ENCODE measurements at regions not wholly inside any gene's neighbourhood (a gene's known extent, or its start where the extent isn't known, plus 50 kb on each side); places are given as distances from the start of the nearest gene placed in this dataset.

- Histone ChIP-seq H3K9ac (ENCODE audit: low read depth in 1 of 2, low read length in 2 of 2) (no peak overlapping the region), H3K9me3 (ENCODE audit: control insufficient read depth in 1 of 2, low read length in 2 of 2) (no peaks in the 10 kb centered on the region), H3K4me1 (ENCODE audit: control insufficient read depth in 1 of 2, insufficient read depth in 2 of 2, low read length in 2 of 2) (no peaks in the 10 kb centered on the region), H3K36me3 (ENCODE audit: control insufficient read depth in 1 of 2, insufficient read depth in 2 of 2, low read length in 2 of 2) (no peaks in the 10 kb centered on the region), H3K4me3 (ENCODE audit: low read depth in 1 of 2, low read length in 2 of 2) (no peak overlapping the region), H3K27ac (ENCODE audit: low read depth, low read length) (no peak overlapping the region), H3K27me3 (ENCODE audit: control insufficient read depth in 1 of 2, insufficient read depth in 2 of 2, low read length in 2 of 2) (no peaks in the 10 kb centered on the region)
These were observed 193.8 kb downstream of the CMPK2 start for GRCh38 chr2:6671913-6672312.

GRCh38 chr2:6674381-6674780, 191.3 kb downstream of the CMPK2 start:
- Histone ChIP-seq H3K9me3 (ENCODE audit: control insufficient read depth in 1 of 2, low read length in 2 of 2) (no peaks in the 10 kb centered on the region), H3K4me3 (ENCODE audit: low read depth in 1 of 2, low read length in 2 of 2) (no peak overlapping the region), H3K9ac (ENCODE audit: low read depth in 1 of 2, low read length in 2 of 2) (no peak overlapping the region), H3K27me3 (ENCODE audit: control insufficient read depth in 1 of 2, insufficient read depth in 2 of 2, low read length in 2 of 2) (no peaks in the 10 kb centered on the region), H3K27ac (ENCODE audit: low read depth, low read length) (no peak overlapping the region), H3K36me3 (ENCODE audit: control insufficient read depth in 1 of 2, insufficient read depth in 2 of 2, low read length in 2 of 2) (no peaks in the 10 kb centered on the region), H3K4me1 (ENCODE audit: control insufficient read depth in 1 of 2, insufficient read depth in 2 of 2, low read length in 2 of 2) (no peaks in the 10 kb centered on the region)

- H3K4me1 ChIP-seq (ENCODE audit: control insufficient read depth in 1 of 2, insufficient read depth in 2 of 2, low read length in 2 of 2), result no peaks in the 10 kb centered on the region
- no peaks in the 10 kb centered on the region for H3K9me3 ChIP-seq (ENCODE audit: control insufficient read depth in 1 of 2, low read length in 2 of 2)
These were observed 189.9 kb downstream of the CMPK2 start for GRCh38 chr2:6675791-6676190.

DNA sequence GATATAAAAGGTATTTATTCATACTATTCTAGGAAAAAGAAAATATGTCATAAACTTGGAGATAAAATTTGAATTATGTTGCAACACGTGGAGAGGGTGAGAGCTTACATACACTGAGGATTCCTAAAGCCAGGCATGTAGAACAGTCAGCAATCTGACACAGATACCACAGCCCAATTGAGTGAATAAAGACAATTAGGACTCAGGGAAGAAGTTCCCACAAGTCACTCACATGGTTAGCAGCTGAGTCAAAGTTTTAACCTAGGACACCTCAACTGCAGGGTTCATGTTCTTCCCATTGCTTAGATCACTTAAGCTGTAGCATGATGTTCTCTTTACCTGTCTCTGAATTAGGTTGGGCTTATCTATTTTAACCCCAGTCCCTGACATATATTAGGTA, 189.5 kb downstream of the CMPK2 start:
- H3K36me3 ChIP-seq (ENCODE audit: control insufficient read depth in 1 of 2, insufficient read depth in 2 of 2, low read length in 2 of 2), result no peaks in the 10 kb centered on the region
- no peak overlapping the region for H3K9ac ChIP-seq (ENCODE audit: low read depth in 1 of 2, low read length in 2 of 2)
- no peak overlapping the region for H3K27ac ChIP-seq (ENCODE audit: low read depth, low read length)
- no peaks in the 10 kb centered on the region for H3K27me3 ChIP-seq (ENCODE audit: control insufficient read depth in 1 of 2, insufficient read depth in 2 of 2, low read length in 2 of 2)
- H3K9me3 ChIP-seq (ENCODE audit: control insufficient read depth in 1 of 2, low read length in 2 of 2), result no peaks in the 10 kb centered on the region
- H3K4me3 ChIP-seq (ENCODE audit: low read depth in 1 of 2, low read length in 2 of 2), result no peak overlapping the region
- no peaks in the 10 kb centered on the region for H3K4me1 ChIP-seq (ENCODE audit: control insufficient read depth in 1 of 2, insufficient read depth in 2 of 2, low read length in 2 of 2)

More at GRCh38 chr2:6675791-6676190, 189.9 kb downstream of the CMPK2 start:
- Histone ChIP-seq H3K27me3 (ENCODE audit: control insufficient read depth in 1 of 2, insufficient read depth in 2 of 2, low read length in 2 of 2) (no peaks in the 10 kb centered on the region), H3K9ac (ENCODE audit: low read depth in 1 of 2, low read length in 2 of 2) (no peak overlapping the region), H3K4me3 (ENCODE audit: low read depth in 1 of 2, low read length in 2 of 2) (no peak overlapping the region), H3K36me3 (ENCODE audit: control insufficient read depth in 1 of 2, insufficient read depth in 2 of 2, low read length in 2 of 2) (no peaks in the 10 kb centered on the region), H3K27ac (ENCODE audit: low read depth, low read length) (no peak overlapping the region)

GRCh38 chr2:6676776-6677175, 188.9 kb downstream of the CMPK2 start:
- Histone ChIP-seq H3K9ac (ENCODE audit: low read depth in 1 of 2, low read length in 2 of 2) (no peak overlapping the region), H3K9me3 (ENCODE audit: control insufficient read depth in 1 of 2, low read length in 2 of 2) (no peaks in the 10 kb centered on the region), H3K4me1 (ENCODE audit: control insufficient read depth in 1 of 2, insufficient read depth in 2 of 2, low read length in 2 of 2) (no peaks in the 10 kb centered on the region), H3K36me3 (ENCODE audit: control insufficient read depth in 1 of 2, insufficient read depth in 2 of 2, low read length in 2 of 2) (no peaks in the 10 kb centered on the region), H3K27ac (ENCODE audit: low read depth, low read length) (no peak overlapping the region), H3K4me3 (ENCODE audit: low read depth in 1 of 2, low read length in 2 of 2) (no peak overlapping the region), H3K27me3 (ENCODE audit: control insufficient read depth in 1 of 2, insufficient read depth in 2 of 2, low read length in 2 of 2) (no peaks in the 10 kb centered on the region)

GRCh38 chr2:6679471-6679870, 186.2 kb downstream of the CMPK2 start:
- Histone ChIP-seq H3K9ac (ENCODE audit: low read depth in 1 of 2, low read length in 2 of 2) (no peak overlapping the region), H3K36me3 (ENCODE audit: control insufficient read depth in 1 of 2, insufficient read depth in 2 of 2, low read length in 2 of 2) (no peaks in the 10 kb centered on the region), H3K27me3 (ENCODE audit: control insufficient read depth in 1 of 2, insufficient read depth in 2 of 2, low read length in 2 of 2) (no peaks in the 10 kb centered on the region), H3K4me3 (ENCODE audit: low read depth in 1 of 2, low read length in 2 of 2) (no peak overlapping the region), H3K9me3 (ENCODE audit: control insufficient read depth in 1 of 2, low read length in 2 of 2) (no peaks in the 10 kb centered on the region), H3K27ac (ENCODE audit: low read depth, low read length) (no peak overlapping the region), H3K4me1 (ENCODE audit: control insufficient read depth in 1 of 2, insufficient read depth in 2 of 2, low read length in 2 of 2) (no peaks in the 10 kb centered on the region)

DNA sequence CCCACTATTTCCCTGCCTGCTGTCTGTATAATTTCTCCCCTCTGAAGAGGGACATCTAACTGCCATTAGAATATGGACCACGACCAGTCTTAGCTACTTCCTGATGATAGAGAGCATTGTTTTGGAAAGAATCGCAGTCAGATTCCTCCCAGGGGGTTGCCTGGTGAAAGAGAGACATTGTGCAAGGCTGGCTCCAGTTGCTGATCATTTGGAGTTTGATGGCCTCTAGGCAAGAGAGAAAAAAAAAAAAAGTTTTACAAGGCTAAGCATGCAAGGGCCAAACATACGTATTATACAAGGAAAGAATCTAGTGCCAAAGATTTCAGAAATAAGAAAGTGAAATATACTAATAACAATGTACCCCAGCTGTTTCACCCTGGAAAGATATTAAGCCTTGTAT, 182.2 kb downstream of the CMPK2 start:
- H3K27me3 ChIP-seq (ENCODE audit: control insufficient read depth in 1 of 2, insufficient read depth in 2 of 2, low read length in 2 of 2), result no peaks in the 10 kb centered on the region
- no peaks in the 10 kb centered on the region for H3K4me1 ChIP-seq (ENCODE audit: control insufficient read depth in 1 of 2, insufficient read depth in 2 of 2, low read length in 2 of 2)
- no peak overlapping the region for H3K27ac ChIP-seq (ENCODE audit: low read depth, low read length)
- no peak overlapping the region for H3K4me3 ChIP-seq (ENCODE audit: low read depth in 1 of 2, low read length in 2 of 2)
- H3K9ac ChIP-seq (ENCODE audit: low read depth in 1 of 2, low read length in 2 of 2), result no peak overlapping the region
- no peaks in the 10 kb centered on the region for H3K9me3 ChIP-seq (ENCODE audit: control insufficient read depth in 1 of 2, low read length in 2 of 2)
- H3K36me3 ChIP-seq (ENCODE audit: control insufficient read depth in 1 of 2, insufficient read depth in 2 of 2, low read length in 2 of 2), result no peaks in the 10 kb centered on the region

DNA sequence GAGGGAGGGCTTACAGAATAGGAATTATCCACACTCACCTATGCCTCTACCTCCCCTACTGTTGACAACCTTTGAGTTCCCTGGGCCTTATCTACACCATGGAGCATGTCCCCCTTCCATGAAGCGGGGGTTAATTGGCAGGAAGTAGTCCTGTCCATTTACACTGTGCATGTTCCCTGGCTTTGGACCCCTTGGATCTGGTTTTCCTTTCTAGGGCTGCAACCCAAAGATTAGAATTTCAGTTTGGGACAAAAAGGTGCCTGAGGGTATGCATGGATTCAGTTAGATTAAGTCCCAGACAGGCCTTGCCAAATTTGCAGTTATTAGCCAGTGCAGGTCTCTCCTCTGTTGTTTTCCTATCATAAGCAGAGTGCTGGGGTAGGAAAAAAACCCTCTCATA, 180.3 kb downstream of the CMPK2 start:
- no peaks in the 10 kb centered on the region for H3K9me3 ChIP-seq (ENCODE audit: control insufficient read depth in 1 of 2, low read length in 2 of 2)
- H3K27me3 ChIP-seq (ENCODE audit: control insufficient read depth in 1 of 2, insufficient read depth in 2 of 2, low read length in 2 of 2), result no peaks in the 10 kb centered on the region
- no peak overlapping the region for H3K27ac ChIP-seq (ENCODE audit: low read depth, low read length)
- no peaks in the 10 kb centered on the region for H3K36me3 ChIP-seq (ENCODE audit: control insufficient read depth in 1 of 2, insufficient read depth in 2 of 2, low read length in 2 of 2)
- no peaks in the 10 kb centered on the region for H3K4me1 ChIP-seq (ENCODE audit: control insufficient read depth in 1 of 2, insufficient read depth in 2 of 2, low read length in 2 of 2)
- H3K4me3 ChIP-seq (ENCODE audit: low read depth in 1 of 2, low read length in 2 of 2), result no peak overlapping the region
- no peak overlapping the region for H3K9ac ChIP-seq (ENCODE audit: low read depth in 1 of 2, low read length in 2 of 2)

DNA sequence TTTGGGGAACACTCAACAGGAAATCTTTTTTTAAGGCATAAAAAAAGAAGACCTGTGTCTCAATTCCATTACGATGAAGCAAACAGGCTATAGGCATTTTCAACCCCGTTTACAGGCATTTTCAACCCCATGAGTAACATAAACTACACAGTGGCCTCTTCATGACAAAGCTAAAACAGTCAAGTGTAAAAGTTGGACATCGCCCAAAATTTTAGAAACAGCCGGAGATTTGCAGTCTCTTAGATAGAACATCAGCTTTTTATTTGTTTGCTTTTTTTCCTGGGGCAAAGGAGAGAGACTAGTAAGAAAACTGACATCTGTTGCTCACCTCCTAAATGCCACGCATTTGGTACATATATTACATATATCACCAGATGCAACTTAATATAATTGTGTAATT, 173.7 kb downstream of the CMPK2 start:
- Histone ChIP-seq H3K27ac (ENCODE audit: low read depth, low read length) (no peak overlapping the region), H3K9ac (ENCODE audit: low read depth in 1 of 2, low read length in 2 of 2) (no peak overlapping the region), H3K27me3 (ENCODE audit: control insufficient read depth in 1 of 2, insufficient read depth in 2 of 2, low read length in 2 of 2) (no peaks in the 10 kb centered on the region), H3K4me1 (ENCODE audit: control insufficient read depth in 1 of 2, insufficient read depth in 2 of 2, low read length in 2 of 2) (no peaks in the 10 kb centered on the region), H3K9me3 (ENCODE audit: control insufficient read depth in 1 of 2, low read length in 2 of 2) (no peaks in the 10 kb centered on the region), H3K36me3 (ENCODE audit: control insufficient read depth in 1 of 2, insufficient read depth in 2 of 2, low read length in 2 of 2) (no peaks in the 10 kb centered on the region), H3K4me3 (ENCODE audit: low read depth in 1 of 2, low read length in 2 of 2) (no peak overlapping the region)

- Histone ChIP-seq H3K27me3 (ENCODE audit: control insufficient read depth in 1 of 2, insufficient read depth in 2 of 2, low read length in 2 of 2) (no peaks in the 10 kb centered on the region), H3K27ac (ENCODE audit: low read depth, low read length) (no peak overlapping the region)
These were observed 172.9 kb downstream of the CMPK2 start for GRCh38 chr2:6692819-6693218.

DNA sequence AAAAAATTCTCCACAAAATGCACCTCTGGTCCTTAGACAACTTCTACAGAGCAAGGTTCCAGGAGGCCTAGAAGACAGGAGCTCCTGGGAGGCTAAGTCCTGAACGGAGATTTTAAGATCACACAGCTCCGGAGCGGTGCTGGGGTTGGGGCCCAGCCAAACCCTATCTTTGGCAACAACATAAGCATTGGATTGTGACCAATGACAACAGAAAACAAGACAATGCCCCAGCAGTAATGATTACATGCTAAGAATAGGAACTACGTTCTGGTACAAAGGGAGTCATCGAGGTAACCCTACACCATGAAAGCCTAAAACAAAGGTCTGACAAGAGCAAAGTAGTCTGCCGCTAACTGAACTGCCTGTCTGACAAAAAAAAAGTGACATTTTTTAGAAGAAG, 171.2 kb downstream of the CMPK2 start:
- Histone ChIP-seq H3K9ac (ENCODE audit: low read depth in 1 of 2, low read length in 2 of 2) (no peak overlapping the region), H3K4me1 (ENCODE audit: control insufficient read depth in 1 of 2, insufficient read depth in 2 of 2, low read length in 2 of 2) (no peaks in the 10 kb centered on the region), H3K36me3 (ENCODE audit: control insufficient read depth in 1 of 2, insufficient read depth in 2 of 2, low read length in 2 of 2) (no peaks in the 10 kb centered on the region), H3K9me3 (ENCODE audit: control insufficient read depth in 1 of 2, low read length in 2 of 2) (no peaks in the 10 kb centered on the region), H3K27me3 (ENCODE audit: control insufficient read depth in 1 of 2, insufficient read depth in 2 of 2, low read length in 2 of 2) (no peaks in the 10 kb centered on the region), H3K27ac (ENCODE audit: low read depth, low read length) (no peak overlapping the region), H3K4me3 (ENCODE audit: low read depth in 1 of 2, low read length in 2 of 2) (no peak overlapping the region)

More at GRCh38 chr2:6692819-6693218, 172.9 kb downstream of the CMPK2 start:
- Histone ChIP-seq H3K9me3 (ENCODE audit: control insufficient read depth in 1 of 2, low read length in 2 of 2) (no peaks in the 10 kb centered on the region), H3K4me3 (ENCODE audit: low read depth in 1 of 2, low read length in 2 of 2) (no peak overlapping the region), H3K9ac (ENCODE audit: low read depth in 1 of 2, low read length in 2 of 2) (no peak overlapping the region), H3K4me1 (ENCODE audit: control insufficient read depth in 1 of 2, insufficient read depth in 2 of 2, low read length in 2 of 2) (no peaks in the 10 kb centered on the region), H3K36me3 (ENCODE audit: control insufficient read depth in 1 of 2, insufficient read depth in 2 of 2, low read length in 2 of 2) (no peaks in the 10 kb centered on the region)

Measured in duodenal mucosa (tissue), 2 donors.